Left lobe of liver (tissue), 2 donors: ENCODE measurements at regions not wholly inside any gene's neighbourhood (a gene's known extent, or its start where the extent isn't known, plus 50 kb on each side); places are given as distances from the start of the nearest gene placed in this dataset.
A peak's percentile ranks its signal among the peaks of the same experiment; 100 is the strongest.
"Not testable (repeated sequence)": the region's sequence is repeated elsewhere in the genome, so short reads cannot be mapped to it uniquely, and the experiment has no call there.

Experiments
- ATAC-seq: fragments of 200-7000 bp; cut with Tn5 transposase; one replicate; pipeline ENCODE4 v1.9.1; 2020; ENCODE audit warnings: mild to moderate bottlenecking, moderate library complexity
- DNase-seq: peaks from one replicate; pipeline ENCODE4 v3.0.0-alpha.2; 2020; ENCODE audit warnings: low spot score
- donor health status: DM: no; HTN: no; CAD: no; lungs with moderate emphysema.
- donor health status: DM: no; HTN: yes; CAD: no.

DNA sequence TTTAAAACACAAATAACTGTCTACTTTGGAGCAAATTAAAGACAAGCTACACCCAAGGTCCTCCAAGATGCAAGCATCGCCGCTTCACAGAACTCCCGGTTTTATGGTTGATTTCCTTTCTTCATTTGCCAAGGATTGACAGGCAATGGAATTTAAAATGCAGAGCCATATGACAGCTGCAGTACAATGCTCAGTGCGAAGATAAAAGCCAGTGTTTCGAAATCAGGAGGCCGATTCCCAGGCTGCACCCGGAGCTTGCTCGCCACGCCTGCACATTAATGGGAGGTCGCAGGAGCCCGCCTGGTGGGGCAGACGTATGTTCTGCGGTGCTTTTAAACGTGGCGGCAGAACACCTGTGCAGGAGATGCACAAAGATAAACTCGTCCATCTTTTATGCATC lies 727.6 kb upstream of the SOX11 start:
- no peak for DNase-seq
- ATAC-seq, result no peak

DNA sequence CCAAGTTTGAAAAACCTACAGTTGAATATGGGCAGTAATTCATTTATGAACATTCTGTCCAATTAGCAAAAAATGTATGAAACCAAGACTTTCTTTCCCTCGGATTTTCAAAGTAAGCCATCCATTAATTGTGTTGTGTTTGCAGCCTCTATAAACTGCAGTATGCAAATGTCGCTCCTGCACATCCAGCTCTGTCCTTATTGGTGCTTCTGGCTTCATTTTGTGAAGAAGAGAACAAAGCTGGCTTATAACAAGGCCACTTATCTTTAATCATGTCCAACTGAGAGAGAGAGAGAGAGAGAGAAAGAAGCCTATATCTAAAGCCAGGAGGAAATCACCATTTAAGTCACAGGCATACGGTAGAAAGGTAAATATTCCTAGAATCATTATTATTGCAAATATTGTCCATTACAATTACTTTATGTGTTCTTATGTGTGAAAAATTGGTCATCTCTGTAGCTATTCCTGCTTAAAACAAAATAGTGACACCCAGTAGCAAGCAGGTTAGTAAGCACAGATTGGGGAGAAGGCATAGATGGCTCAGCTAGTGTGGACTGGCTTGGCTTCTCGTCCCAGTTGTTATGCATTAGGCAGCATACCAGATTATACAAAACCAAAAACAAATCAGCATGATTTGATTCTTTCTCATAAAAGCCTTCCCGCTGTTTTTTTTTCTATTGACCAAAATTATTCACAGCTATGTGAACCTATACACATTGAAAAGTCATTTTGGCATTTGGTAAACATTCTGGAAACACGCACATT lies 726.4 kb upstream of the SOX11 start:
- ATAC-seq, result no peak
- no peak for DNase-seq

GRCh38 chr2:4967206-4967605 lies 725.0 kb upstream of the SOX11 start:
- ATAC-seq, result no peak
- no peak for DNase-seq

- ATAC-seq, result no peak
- no peak for DNase-seq
Observed at GRCh38 chr2:4972472-4972871, 719.7 kb upstream of the SOX11 start.

DNA sequence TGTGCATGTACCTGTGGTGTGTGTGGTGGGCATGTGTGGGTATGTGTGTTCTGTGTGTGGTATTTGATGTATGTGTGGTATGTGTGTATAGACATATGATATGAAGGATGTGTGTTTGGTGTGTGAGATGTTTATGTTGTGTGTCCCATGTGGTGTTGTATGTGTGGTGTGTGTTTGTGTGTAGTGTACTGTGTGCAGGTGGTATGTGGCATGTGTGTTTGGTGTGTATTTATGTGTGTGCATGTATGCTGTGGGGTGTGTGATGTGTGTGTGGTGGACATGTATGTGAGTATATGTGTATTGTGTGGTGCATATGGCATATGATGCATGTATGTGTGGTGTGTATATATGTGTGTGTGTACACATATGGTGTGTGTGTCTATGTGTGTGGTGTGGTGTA lies 718.8 kb upstream of the SOX11 start:
- no peak for ATAC-seq
- DNase-seq, result no peak

- DNase-seq, result no peak
- ATAC-seq, result peak; percentile 23
Observed at GRCh38 chr2:4973973-4974372, 718.2 kb upstream of the SOX11 start.

DNA sequence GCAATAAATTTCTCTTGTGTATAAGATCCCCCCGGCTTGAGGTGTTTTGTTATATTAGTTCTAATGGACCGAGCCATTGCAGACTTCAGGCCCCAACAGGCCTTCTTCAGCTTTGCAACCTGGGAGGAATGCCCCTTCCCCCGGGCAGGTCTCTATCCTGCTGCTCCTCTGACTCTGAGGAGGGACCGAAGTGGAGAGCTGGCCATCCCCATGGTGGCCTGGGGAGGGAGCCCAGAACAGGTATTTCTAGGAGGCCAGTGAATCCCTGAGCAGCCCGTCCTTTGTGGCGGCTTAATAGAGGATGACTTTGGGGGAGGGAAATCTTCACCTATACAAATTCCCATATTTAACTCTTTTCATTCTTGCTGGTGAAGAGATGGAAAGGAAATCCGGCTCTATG lies 715.8 kb upstream of the SOX11 start:
- DNase-seq, result no peak
- ATAC-seq, result no peak

DNA sequence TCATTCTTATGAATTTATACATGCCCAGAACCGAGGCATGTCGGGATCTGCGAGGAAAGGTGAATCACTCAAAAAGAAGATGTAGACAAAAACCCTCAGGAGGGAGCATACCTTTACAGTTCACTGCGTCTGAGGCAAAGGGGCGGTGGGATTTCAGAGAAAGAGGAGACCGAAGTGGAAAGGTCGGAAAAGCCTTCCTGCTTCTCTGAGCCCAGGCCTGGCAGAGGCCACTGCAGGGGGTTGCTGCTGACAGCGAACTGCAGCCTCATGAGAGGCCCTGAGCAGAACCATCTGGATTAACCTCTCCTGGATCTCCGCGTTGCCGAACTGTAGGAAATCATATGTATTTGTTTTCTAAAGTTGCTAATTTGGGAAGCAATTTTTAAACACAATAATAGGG lies 713.1 kb upstream of the SOX11 start:
- ATAC-seq (no peak), DNase-seq (no peak)

DNA sequence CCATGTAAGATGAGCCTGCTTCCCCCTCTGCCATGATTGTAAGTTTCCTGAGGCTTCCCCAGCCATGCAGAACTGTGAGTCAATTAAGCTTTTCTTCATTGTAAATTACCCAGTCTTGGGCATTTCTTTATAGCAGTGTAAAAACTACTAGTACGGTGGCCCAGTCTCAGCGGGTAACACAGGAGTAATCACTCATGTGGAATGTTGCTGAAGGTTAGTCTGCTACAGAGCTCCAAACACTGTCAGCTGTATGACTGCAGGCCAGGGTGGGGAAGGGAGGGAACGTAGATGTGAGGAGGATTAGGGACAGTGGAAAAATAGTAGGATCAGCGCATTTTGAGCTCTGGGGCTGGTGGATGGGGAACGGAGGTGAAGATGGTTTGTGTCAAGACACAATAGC lies 711.2 kb upstream of the SOX11 start:
- no peak for ATAC-seq
- DNase-seq, result no peak

- DNase-seq (no peak), ATAC-seq (no peak)
Observed at GRCh38 chr2:4981802-4982409, 710.3 kb upstream of the SOX11 start.

GRCh38 chr2:4988444-4988843 lies 703.7 kb upstream of the SOX11 start:
- peak; percentile 74 for ATAC-seq
- not testable (repeated sequence) for DNase-seq

GRCh38 chr2:4992226-4992625 lies 700.0 kb upstream of the SOX11 start:
- DNase-seq, result no peak
- no peak for ATAC-seq

DNA sequence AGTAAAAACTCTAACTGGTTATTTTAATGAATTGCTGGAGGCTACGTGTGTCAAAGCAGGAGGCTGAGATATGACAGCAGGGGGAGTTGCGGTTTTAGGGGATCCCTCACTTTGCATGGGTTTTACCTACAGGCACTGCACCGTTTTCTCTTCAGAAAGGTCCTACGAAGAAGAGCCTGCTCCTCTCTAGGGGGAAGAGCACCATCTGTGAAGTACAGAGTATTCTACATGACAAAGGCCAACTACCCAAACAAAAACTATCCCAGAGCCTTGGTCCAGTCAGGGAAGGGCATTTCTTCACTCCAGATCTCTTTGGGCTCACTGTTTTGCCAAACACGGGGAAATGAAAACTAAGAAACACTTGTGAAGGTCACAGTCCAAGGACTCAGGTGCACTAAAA lies 696.7 kb upstream of the SOX11 start:
- DNase-seq (no peak), ATAC-seq (no peak)

- DNase-seq, result no peak
Observed at GRCh38 chr2:5007596-5007995, 684.6 kb upstream of the SOX11 start.

DNA sequence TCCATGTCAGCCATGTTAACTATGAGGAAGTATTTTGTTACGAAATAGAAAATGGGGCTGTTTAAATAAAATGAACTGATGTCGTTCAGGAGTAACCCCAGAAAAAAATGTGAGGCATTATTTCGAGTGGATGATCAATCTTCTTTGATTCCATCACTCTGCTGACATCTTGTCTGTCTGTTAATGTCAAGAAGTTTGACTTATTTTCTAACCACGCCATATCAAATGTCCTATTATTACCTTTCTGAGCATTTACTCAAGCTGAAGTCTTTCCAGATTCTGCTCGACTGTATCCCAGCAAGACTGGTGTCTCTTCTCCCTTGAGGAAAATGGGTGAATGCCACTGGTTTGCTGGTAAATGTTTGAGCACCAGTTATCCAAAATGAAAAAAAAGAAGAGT lies 672.9 kb upstream of the SOX11 start:
- DNase-seq, result no peak
- no peak for ATAC-seq

More at GRCh38 chr2:5007596-5007995, 684.6 kb upstream of the SOX11 start:
- no peak for ATAC-seq

DNA sequence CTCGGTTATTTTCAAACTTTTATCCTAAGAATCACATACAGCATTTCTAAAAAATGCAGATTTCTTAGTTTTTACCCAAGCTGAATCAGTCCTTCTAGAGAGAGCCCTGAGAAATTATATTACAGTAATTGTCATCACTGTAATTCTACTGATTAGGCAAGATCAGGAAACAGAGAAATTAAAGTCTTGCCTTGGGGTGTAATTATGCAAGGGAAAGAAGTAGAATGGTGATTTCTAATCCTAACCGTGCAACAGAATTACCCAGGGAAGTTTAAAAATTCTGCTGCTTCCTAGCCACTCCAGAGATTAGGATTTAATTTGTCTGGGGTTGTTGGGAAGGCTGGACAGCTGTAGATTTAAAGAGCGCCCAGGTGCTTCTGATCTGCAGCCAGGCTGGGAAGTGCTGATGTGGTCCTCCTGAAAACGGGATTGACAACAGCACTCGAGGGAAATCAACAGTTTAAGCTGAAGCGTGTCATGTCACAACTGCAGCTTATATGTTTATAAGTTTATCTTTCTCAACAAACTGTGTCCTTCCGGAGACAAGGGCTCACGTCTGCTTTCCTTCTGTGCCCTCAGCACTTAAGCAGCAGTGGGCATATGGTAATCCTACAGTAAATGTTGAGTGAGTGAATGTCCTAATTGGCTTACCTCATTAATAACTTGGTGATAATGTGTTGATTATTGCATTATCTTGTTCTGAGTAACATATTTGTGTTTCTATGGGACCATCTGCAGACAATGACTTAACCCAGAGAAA lies 671.9 kb upstream of the SOX11 start:
- DNase-seq (no peak), ATAC-seq (no peak)

GRCh38 chr2:5021136-5021535 lies 671.0 kb upstream of the SOX11 start:
- no peak for DNase-seq
- no peak for ATAC-seq

DNA sequence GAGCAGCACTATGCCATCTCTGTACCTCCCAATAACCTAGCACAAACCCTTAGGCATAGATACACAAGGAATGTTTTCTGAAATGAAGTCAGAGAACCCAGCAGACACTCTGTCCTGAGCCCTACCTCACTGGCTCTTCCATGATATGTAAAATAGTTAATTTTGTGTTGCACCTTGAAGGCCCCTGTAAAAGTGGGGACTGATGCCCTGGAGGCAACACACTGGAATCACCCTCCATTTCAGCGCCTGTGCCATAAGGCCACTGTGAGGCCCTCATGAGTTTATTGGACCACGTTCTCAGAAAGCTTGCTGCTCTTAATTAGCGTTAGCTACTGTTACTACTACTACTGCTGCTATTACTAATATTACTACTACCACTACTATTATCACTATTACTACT lies 670.1 kb upstream of the SOX11 start:
- no peak for DNase-seq
- no peak for ATAC-seq

- DNase-seq, result not testable (repeated sequence)
Observed at GRCh38 chr2:5022708-5023635, 669.2 kb upstream of the SOX11 start.

DNA sequence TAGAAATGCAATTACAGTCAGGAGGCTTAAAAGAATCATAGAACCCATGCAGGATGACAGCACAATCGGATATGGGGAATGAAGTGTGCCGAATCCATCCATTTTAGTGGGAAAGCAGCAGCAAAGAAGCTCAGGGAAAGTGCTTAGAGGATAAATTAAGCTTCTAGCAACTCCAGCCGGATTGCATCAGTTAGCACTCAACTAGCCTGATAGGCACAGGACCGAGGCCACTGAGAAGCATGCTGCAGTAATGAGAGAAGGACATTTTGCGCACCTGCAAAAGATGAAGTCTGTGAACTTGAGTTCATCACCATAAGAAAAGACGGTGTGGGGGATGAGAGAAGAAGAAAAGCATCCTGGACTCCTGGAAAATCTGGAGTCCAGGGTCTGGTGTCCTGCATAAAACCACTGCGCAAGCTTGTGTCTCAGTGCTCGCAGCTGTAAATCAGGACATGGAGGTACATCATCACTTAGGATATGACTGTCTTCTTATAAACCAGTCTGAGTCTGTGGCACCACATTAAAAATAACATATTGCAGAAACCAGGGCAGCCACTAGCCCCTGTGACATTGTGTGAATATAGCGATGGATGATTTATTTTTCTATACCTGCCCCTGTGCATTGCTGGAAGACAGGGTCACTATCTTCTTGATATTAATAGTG lies 665.5 kb upstream of the SOX11 start:
- DNase-seq (no peak), ATAC-seq (no peak)

More at GRCh38 chr2:5022708-5023635, 669.2 kb upstream of the SOX11 start:
- not testable (repeated sequence) for ATAC-seq
